HCT116 (cell line): ENCODE measurements at regions not wholly inside any gene's neighbourhood (a gene's known extent, or its start where the extent isn't known, plus 50 kb on each side); places are given as distances from the start of the nearest gene placed in this dataset.

Experiments
- ATAC-seq: fragments of 200-7000 bp; cut with Tn5 transposase; 2 replicates; pipeline ENCODE4 v1.9.1; 2020; ENCODE audit warnings: mild to moderate bottlenecking, moderate library complexity
- BruUV-seq: library from RNA; stranded (reverse); fragments of 400-500 nt; replicated peaks from 2 replicates; lab custom pipeline; 2021; lab: Mats Ljungman, UMichigan
- CTCF ChIA-PET: fragments of 300-600 bp; sonication (Branson Sonifier 250); formaldehyde crosslinking; loops from one replicate; lab custom pipeline; 2021; ENCODE audit warnings: antibody characterized with exemption; lab: Charles Lee
- POLR2A ChIA-PET: fragments of 300-600, 350-600 bp; sonication (Branson Sonifier 250); formaldehyde crosslinking; loops from one replicate; lab custom pipeline; 2021; ENCODE audit warnings: antibody characterized with exemption; lab: Charles Lee
- RAD21 ChIA-PET, 2 experiments: fragments of 300-600 bp; sonication (Branson Sonifier 250); formaldehyde crosslinking; loops; one replicate each; lab custom pipeline; 2023; ENCODE audit warnings: low total read pairs in 2 of 2; ENCODE audit not compliant: uncharacterized antibody in 2 of 2, unreplicated experiment in 2 of 2, low non-redundant PET in 1 of 2; lab: Charles Lee
- DNase-seq: peaks from one replicate; pipeline ENCODE4 v3.0.0-alpha.2; 2010; ENCODE audit warnings: low read depth, low spot score
- H2AFZ ChIP-seq: fragments of 200-600 bp; shearing (Covaris generic), sonication (generic); 2 replicates; pipeline ENCODE4 v1.6.1; 2017; ENCODE audit warnings: low read depth, mixed run types, mixed read lengths, antibody characterized with exemption, low read length; ENCODE audit not compliant: poor library complexity, severe bottlenecking
- H3K27ac ChIP-seq: 2 replicates; pipeline ENCODE4 v1.5.1; 2012; ENCODE audit warnings: low read depth, low read length
- H3K27me3 ChIP-seq: fragments of 200-600 bp; sonication (generic); 2 replicates; pipeline ENCODE4 v1.6.1; 2016; ENCODE audit warnings: mixed run types, low read length, mixed read lengths; ENCODE audit not compliant: insufficient read depth
- H3K36me3 ChIP-seq, 2 experiments: fragments of 200-500 bp in 1 of 2; fragments of 200-600 bp in 1 of 2; sonication (Bioruptor generic) in 1 of 2; sonication (generic) in 1 of 2; 2 replicates each; pipeline versions ENCODE4 v1.5.1 to v1.6.1; 2014 to 2016; ENCODE audit warnings: low read length in 2 of 2, inconsistent platforms in 1 of 2, mixed read lengths in 1 of 2, mixed run types in 1 of 2; ENCODE audit not compliant: insufficient read depth in 2 of 2, control insufficient read depth in 1 of 2
- H3K4me1 ChIP-seq, 2 experiments: fragments of 200-600 bp in 1 of 2; sonication (generic) in 1 of 2; 2 replicates each; pipeline versions ENCODE4 v1.5.1 to v1.6.1; 2012 to 2017; ENCODE audit warnings: low read length in 2 of 2, inconsistent platforms in 1 of 2, mild to moderate bottlenecking in 1 of 2, mixed read lengths in 1 of 2, mixed run types in 1 of 2, moderate library complexity in 1 of 2; ENCODE audit not compliant: insufficient read depth in 2 of 2, control insufficient read depth in 1 of 2
- H3K4me2 ChIP-seq: fragments of 200-600 bp; sonication (generic); 2 replicates; pipeline ENCODE4 v1.6.1; 2017; ENCODE audit warnings: mixed run types, low read length, mixed read lengths
- H3K4me3 ChIP-seq, 2 experiments: fragments of 200-600 bp in 1 of 2; sonication (generic) in 1 of 2; replicated peaks in 1 of 2; 2 replicates each; pipeline ENCODE4 v1.5.1; 2011 to 2016; ENCODE audit warnings: low read length in 2 of 2, control low read depth in 1 of 2, low read depth in 1 of 2, mild to moderate bottlenecking in 1 of 2, mixed read lengths in 1 of 2, mixed run types in 1 of 2
- H3K79me2 ChIP-seq: fragments of 200-600 bp; sonication (generic); 2 replicates; pipeline ENCODE4 v1.6.1; 2017; ENCODE audit warnings: mild to moderate bottlenecking, mixed run types, low read length, moderate library complexity, mixed read lengths; ENCODE audit not compliant: insufficient read depth
- H3K9ac ChIP-seq: fragments of 200-600 bp; sonication (generic); 2 replicates; pipeline ENCODE4 v1.6.1; 2016; ENCODE audit warnings: low read length, mixed read lengths
- H3K9me2 ChIP-seq: fragments of 200-600 bp; sonication (generic), shearing (Covaris generic); 2 replicates; pipeline ENCODE4 v1.6.1; 2017; ENCODE audit warnings: mixed run types, mild to moderate bottlenecking, moderate library complexity; ENCODE audit not compliant: insufficient read depth
- H3K9me3 ChIP-seq, 2 experiments: fragments of 200-500 bp in 1 of 2; fragments of 200-600 bp in 1 of 2; sonication (Bioruptor generic) in 1 of 2; sonication (generic) in 1 of 2; 2 replicates each; pipeline ENCODE4 v1.6.1; 2014 to 2017; ENCODE audit warnings: low read length in 2 of 2, mixed read lengths in 2 of 2, inconsistent platforms in 1 of 2, low read depth in 1 of 2, mild to moderate bottlenecking in 1 of 2, mixed run types in 1 of 2, moderate library complexity in 1 of 2; ENCODE audit not compliant: control insufficient read depth in 1 of 2, insufficient read depth in 1 of 2
- H4K20me1 ChIP-seq: fragments of 200-600 bp; sonication (generic), shearing (Covaris generic); 2 replicates; pipeline ENCODE4 v1.6.1; 2017; ENCODE audit warnings: mixed run types, mild to moderate bottlenecking, moderate library complexity; ENCODE audit not compliant: insufficient read depth
- EGR1 ChIP-seq: IDR thresholded peaks from 2 replicates; pipeline ENCODE4 v1.6.1; 2012; ENCODE audit warnings: low read depth
- FOSL1 ChIP-seq: IDR thresholded peaks from 2 replicates; pipeline ENCODE4 v1.6.1; 2012; ENCODE audit warnings: low read depth
- JUND ChIP-seq: IDR thresholded peaks from 2 replicates; pipeline ENCODE4 v1.6.1; 2012
- POLR2A ChIP-seq: IDR thresholded peaks from 2 replicates; pipeline ENCODE4 v1.7.0; 2011; ENCODE audit warnings: borderline replicate concordance; ENCODE audit not compliant: insufficient read depth, insufficient read length; ENCODE audit errors: extremely low read depth
- POLR2AphosphoS5 ChIP-seq: IDR thresholded peaks from 2 replicates; pipeline ENCODE4 v1.6.1; 2011; ENCODE audit warnings: mild to moderate bottlenecking, low read depth, low read length, moderate library complexity
- RAD21 ChIP-seq: IDR thresholded peaks from 2 replicates; pipeline ENCODE4 v1.6.1; 2012; ENCODE audit warnings: low read depth, mild to moderate bottlenecking
- SIN3A ChIP-seq: IDR thresholded peaks from 2 replicates; pipeline ENCODE4 v1.6.1; 2012; ENCODE audit warnings: low read depth
- SP1 ChIP-seq: IDR thresholded peaks from 2 replicates; pipeline ENCODE4 v1.6.1; 2012; ENCODE audit warnings: low read depth
- TCF7L2 ChIP-seq: IDR thresholded peaks from 2 replicates; pipeline ENCODE4 v1.7.0; 2011; ENCODE audit warnings: borderline replicate concordance, inconsistent platforms; ENCODE audit not compliant: insufficient read depth, insufficient read length; ENCODE audit errors: extremely low read depth
- YY1 ChIP-seq: IDR thresholded peaks from 2 replicates; pipeline ENCODE4 v1.6.1; 2011; ENCODE audit warnings: low read length, low read depth, moderate library complexity, mild to moderate bottlenecking; ENCODE audit not compliant: insufficient replicate concordance; ENCODE audit errors: extremely low read depth
- intact Hi-C: fragments of 100-400 bp; cut with micrococcal nuclease; formaldehyde crosslinking; loops from 2 replicates; pipeline ENCODE4 v1.10.0; 2022
- TF ChIP-seq, protein P1 (sequence below): IDR thresholded peaks from 2 replicates; pipeline ENCODE4 v1.6.1; 2012; ENCODE audit warnings: low read depth
- TF ChIP-seq, protein P2 (sequence below): IDR thresholded peaks from 2 replicates; pipeline ENCODE4 v1.6.1; 2012
- TF ChIP-seq, protein P3 (sequence below): IDR thresholded peaks from 2 replicates; pipeline ENCODE4 v1.6.1; 2011; ENCODE audit warnings: mild to moderate bottlenecking, low read length, moderate library complexity; ENCODE audit not compliant: insufficient replicate concordance; ENCODE audit errors: extremely low read depth

DNA sequence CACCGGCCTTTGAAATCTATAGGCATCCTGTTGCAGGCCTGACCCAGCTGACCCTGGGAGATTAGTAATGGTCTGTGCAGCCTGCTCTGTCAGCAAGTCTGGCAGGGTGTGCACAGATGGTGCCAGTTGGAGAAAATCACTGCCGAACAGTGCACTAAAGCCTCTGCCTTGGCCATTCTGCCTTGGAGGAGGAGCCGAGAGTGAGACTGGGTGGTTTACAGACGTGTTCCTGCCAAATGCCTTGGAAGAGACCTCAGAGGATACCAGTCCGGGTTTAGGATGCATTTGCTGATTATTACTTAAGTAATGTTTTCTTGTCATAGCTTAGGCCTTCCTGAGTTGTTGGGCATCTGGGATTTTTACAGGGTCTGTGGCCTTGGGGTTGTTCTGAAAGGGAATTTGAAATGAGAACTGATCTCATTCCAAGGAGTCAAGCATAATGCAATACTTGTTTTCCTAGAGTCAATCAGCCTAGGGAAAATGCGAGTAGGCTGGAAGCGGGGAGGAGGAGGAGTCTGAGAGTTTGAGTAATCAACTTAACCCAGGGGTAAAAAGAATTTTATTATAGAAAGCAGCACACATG lies 292.1 kb downstream of the SOX4 start:
- CTCF ChIA-PET, result no interaction called here
- Histone ChIP-seq H3K36me3 (no peaks in the 10 kb centered on the region), H3K27me3 (no peaks in the 10 kb centered on the region), H4K20me1 (no peaks in the 10 kb centered on the region), H3K4me2 (no peak overlapping the region), H3K27ac (no peak overlapping the region), H3K9me2 (no peaks in the 10 kb centered on the region), H3K4me1 (no peaks in the 10 kb centered on the region), H3K9ac (no peak overlapping the region), H3K4me3 (no peak overlapping the region), H3K9me3 (no peaks in the 10 kb centered on the region), H2AFZ (no peak overlapping the region), H3K79me2 (no peaks in the 10 kb centered on the region)
- intact Hi-C loops, result no loop called here
- POLR2A ChIA-PET, result no interaction called here
- RAD21 ChIA-PET, result no interaction called here
- DNase-seq, result no peak
- TF ChIP-seq RAD21 (no peak), EGR1 (no peak)
- TF ChIP-seq, protein P1, sequence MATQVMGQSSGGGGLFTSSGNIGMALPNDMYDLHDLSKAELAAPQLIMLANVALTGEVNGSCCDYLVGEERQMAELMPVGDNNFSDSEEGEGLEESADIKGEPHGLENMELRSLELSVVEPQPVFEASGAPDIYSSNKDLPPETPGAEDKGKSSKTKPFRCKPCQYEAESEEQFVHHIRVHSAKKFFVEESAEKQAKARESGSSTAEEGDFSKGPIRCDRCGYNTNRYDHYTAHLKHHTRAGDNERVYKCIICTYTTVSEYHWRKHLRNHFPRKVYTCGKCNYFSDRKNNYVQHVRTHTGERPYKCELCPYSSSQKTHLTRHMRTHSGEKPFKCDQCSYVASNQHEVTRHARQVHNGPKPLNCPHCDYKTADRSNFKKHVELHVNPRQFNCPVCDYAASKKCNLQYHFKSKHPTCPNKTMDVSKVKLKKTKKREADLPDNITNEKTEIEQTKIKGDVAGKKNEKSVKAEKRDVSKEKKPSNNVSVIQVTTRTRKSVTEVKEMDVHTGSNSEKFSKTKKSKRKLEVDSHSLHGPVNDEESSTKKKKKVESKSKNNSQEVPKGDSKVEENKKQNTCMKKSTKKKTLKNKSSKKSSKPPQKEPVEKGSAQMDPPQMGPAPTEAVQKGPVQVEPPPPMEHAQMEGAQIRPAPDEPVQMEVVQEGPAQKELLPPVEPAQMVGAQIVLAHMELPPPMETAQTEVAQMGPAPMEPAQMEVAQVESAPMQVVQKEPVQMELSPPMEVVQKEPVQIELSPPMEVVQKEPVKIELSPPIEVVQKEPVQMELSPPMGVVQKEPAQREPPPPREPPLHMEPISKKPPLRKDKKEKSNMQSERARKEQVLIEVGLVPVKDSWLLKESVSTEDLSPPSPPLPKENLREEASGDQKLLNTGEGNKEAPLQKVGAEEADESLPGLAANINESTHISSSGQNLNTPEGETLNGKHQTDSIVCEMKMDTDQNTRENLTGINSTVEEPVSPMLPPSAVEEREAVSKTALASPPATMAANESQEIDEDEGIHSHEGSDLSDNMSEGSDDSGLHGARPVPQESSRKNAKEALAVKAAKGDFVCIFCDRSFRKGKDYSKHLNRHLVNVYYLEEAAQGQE, result no peak
- ATAC-seq, result no peak
- no TSS peak for BruUV-seq

DNA sequence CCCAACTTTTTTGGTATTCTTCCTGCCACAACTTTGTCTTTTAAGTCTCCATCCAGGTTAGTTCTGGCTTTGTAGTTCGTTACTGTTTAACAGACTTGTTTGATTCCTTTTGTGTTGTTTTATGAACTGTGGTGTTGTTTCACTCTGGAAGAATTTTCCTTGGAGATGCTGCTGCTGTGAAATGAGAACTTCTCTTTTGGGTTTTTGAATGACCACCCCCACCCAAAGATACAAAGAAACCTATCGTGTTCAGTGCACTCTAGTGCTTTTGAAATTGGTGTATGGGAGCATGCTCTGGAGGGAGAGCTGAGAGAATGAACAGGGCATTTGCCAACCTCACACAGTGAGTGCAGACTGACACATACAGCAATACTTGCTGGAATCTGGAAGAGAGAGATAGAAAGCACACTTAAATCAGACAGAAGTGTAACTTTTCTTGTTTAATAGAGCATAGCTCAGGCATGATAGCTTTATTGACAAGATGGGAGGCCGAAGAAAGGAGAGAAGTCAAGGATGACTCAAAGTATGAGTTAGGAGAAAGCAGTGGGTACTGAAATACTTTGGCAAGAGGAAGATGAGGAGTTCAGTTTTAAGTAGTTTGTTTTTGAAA lies 293.1 kb downstream of the SOX4 start:
- Histone ChIP-seq H3K9ac (no peak overlapping the region), H3K79me2 (no peaks in the 10 kb centered on the region), H3K27ac (no peak overlapping the region), H3K4me1 (no peaks in the 10 kb centered on the region), H4K20me1 (no peaks in the 10 kb centered on the region), H3K27me3 (no peaks in the 10 kb centered on the region), H3K9me2 (no peaks in the 10 kb centered on the region), H3K9me3 (no peaks in the 10 kb centered on the region), H3K4me3 (no peak overlapping the region), H3K36me3 (no peaks in the 10 kb centered on the region), H3K4me2 (no peak overlapping the region), H2AFZ (no peak overlapping the region)
- no peak for DNase-seq
- RAD21 ChIA-PET, result no interaction called here
- POLR2A ChIA-PET, result no interaction called here
- BruUV-seq, result no TSS peak
- no peak for ATAC-seq
- CTCF ChIA-PET, result no interaction called here
- intact Hi-C loops, result no loop called here
- TF ChIP-seq SIN3A (no peak), FOSL1 (no peak), EGR1 (no peak), SP1 (no peak), JUND (no peak), TCF7L2 (no peak), POLR2AphosphoS5 (no peak), YY1 (no peak), POLR2A (no peak)
- TF ChIP-seq, protein P2, sequence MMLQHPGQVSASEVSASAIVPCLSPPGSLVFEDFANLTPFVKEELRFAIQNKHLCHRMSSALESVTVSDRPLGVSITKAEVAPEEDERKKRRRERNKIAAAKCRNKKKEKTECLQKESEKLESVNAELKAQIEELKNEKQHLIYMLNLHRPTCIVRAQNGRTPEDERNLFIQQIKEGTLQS, result no peak
- TF ChIP-seq, protein P3, sequence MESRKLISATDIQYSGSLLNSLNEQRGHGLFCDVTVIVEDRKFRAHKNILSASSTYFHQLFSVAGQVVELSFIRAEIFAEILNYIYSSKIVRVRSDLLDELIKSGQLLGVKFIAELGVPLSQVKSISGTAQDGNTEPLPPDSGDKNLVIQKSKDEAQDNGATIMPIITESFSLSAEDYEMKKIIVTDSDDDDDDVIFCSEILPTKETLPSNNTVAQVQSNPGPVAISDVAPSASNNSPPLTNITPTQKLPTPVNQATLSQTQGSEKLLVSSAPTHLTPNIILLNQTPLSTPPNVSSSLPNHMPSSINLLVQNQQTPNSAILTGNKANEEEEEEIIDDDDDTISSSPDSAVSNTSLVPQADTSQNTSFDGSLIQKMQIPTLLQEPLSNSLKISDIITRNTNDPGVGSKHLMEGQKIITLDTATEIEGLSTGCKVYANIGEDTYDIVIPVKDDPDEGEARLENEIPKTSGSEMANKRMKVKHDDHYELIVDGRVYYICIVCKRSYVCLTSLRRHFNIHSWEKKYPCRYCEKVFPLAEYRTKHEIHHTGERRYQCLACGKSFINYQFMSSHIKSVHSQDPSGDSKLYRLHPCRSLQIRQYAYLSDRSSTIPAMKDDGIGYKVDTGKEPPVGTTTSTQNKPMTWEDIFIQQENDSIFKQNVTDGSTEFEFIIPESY, result no peak
